Nephron progenitor cell (in vitro differentiated cells): ENCODE measurements at regions not wholly inside any gene's neighbourhood (a gene's known extent, or its start where the extent isn't known, plus 50 kb on each side); places are given as distances from the start of the nearest gene placed in this dataset.

Source experiments
- DNase-seq: peaks from one replicate; pipeline ENCODE4 v3.0.0; 2021
- H3K27ac Mint-ChIP-seq: 2 replicates; pipeline ENCODE4 v1.8.0; 2021; ENCODE audit warnings: mild to moderate bottlenecking, moderate library complexity, mixed read lengths
- H3K27me3 Mint-ChIP-seq: 2 replicates; pipeline ENCODE4 v1.8.0; 2021; ENCODE audit warnings: mild to moderate bottlenecking, low read depth, mixed read lengths; ENCODE audit not compliant: poor library complexity
- H3K36me3 Mint-ChIP-seq: 2 replicates; pipeline ENCODE4 v1.8.0; 2021; ENCODE audit warnings: low read depth, mixed read lengths
- H3K4me1 Mint-ChIP-seq: 2 replicates; pipeline ENCODE4 v1.8.0; 2021; ENCODE audit warnings: mixed read lengths
- H3K4me3 Mint-ChIP-seq: 2 replicates; pipeline ENCODE4 v1.8.0; 2021; ENCODE audit warnings: mild to moderate bottlenecking, moderate library complexity, mixed read lengths
- H3K9me3 Mint-ChIP-seq: 2 replicates; pipeline ENCODE4 v1.8.0; 2021; ENCODE audit warnings: mild to moderate bottlenecking, moderate library complexity, mixed read lengths
- TF ChIP-seq, protein P1 (sequence below): fragments of 200-600 bp; sonication (generic); IDR thresholded peaks from 2 replicates; pipeline ENCODE4 v1.5.0; 2021; ENCODE audit warnings: antibody characterized with exemption

- H3K9me3 Mint-ChIP-seq: no peaks in the 10 kb centered on the region
- H3K4me1 Mint-ChIP-seq: no peaks in the 10 kb centered on the region
- H3K36me3 Mint-ChIP-seq: no peaks in the 10 kb centered on the region
- no peak overlapping the region for H3K27ac Mint-ChIP-seq
- H3K4me3 Mint-ChIP-seq: no peak overlapping the region
- H3K27me3 Mint-ChIP-seq: no peaks in the 10 kb centered on the region
- TF ChIP-seq, protein P1, sequence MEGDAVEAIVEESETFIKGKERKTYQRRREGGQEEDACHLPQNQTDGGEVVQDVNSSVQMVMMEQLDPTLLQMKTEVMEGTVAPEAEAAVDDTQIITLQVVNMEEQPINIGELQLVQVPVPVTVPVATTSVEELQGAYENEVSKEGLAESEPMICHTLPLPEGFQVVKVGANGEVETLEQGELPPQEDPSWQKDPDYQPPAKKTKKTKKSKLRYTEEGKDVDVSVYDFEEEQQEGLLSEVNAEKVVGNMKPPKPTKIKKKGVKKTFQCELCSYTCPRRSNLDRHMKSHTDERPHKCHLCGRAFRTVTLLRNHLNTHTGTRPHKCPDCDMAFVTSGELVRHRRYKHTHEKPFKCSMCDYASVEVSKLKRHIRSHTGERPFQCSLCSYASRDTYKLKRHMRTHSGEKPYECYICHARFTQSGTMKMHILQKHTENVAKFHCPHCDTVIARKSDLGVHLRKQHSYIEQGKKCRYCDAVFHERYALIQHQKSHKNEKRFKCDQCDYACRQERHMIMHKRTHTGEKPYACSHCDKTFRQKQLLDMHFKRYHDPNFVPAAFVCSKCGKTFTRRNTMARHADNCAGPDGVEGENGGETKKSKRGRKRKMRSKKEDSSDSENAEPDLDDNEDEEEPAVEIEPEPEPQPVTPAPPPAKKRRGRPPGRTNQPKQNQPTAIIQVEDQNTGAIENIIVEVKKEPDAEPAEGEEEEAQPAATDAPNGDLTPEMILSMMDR: no peak
- no peak for DNase-seq
Observed at GRCh38 chr5:53361708-53362107, 118.7 kb upstream of the FST start.

GRCh38 chr5:53362521-53362941 lies 117.9 kb upstream of the FST start:
- Mint-ChIP-seq H3K9me3 (no peaks in the 10 kb centered on the region), H3K4me3 (no peak overlapping the region)
- DNase-seq: no peak

DNA sequence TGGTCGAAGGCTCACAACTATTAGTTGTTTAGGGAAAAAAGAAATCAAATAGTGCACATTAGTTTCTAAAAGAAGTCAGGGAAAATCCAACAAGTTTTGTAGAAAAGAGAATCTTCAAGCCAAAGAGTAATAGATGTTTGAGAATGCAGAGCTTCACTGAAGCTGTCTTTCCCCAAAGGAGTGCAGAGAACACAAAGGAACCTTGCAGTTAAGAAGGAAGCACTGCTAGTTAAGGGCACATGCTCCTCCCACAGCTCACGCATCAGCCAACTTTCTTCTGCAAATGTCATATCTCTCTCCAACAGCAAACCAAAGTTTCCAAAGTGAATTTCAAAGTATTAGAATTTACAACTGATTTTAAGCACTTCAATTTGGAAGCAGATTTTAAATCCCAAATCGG lies 116.4 kb upstream of the FST start:
- Mint-ChIP-seq H3K36me3 (no peaks in the 10 kb centered on the region), H3K4me3 (no peak overlapping the region), H3K27me3 (no peaks in the 10 kb centered on the region), H3K4me1 (peaks cover 7% of the 10 kb centered on the region), H3K27ac (no peak overlapping the region), H3K9me3 (no peaks in the 10 kb centered on the region)
- DNase-seq: no peak
- TF ChIP-seq, protein P1: no peak

More at GRCh38 chr5:53362521-53362941, 117.9 kb upstream of the FST start:
- H3K27ac Mint-ChIP-seq: no peak overlapping the region
- no peaks in the 10 kb centered on the region for H3K4me1 Mint-ChIP-seq
- TF ChIP-seq, protein P1: no peak
- no peaks in the 10 kb centered on the region for H3K36me3 Mint-ChIP-seq
- H3K27me3 Mint-ChIP-seq: no peaks in the 10 kb centered on the region

DNA sequence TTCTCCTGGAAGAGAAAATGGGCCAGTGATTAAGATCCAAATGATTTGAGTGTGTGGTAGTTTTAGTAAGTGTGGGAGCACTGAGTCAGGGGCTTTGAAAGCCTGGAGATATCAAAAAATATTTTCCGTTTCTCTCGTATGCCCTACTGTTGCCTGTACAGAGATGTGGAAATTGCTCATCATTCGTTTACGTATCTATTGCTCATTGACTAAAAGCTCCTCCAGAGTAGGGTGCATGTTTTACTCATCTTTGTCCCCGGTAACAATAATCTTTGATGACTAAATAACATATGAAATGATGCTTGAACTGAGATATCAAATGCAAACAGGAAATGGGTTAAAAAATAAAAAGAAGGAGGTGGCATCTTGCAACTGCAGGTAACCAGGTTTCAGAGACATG lies 114.2 kb upstream of the FST start:
- peaks cover 7% of the 10 kb centered on the region for H3K9me3 Mint-ChIP-seq
- peaks cover 7% of the 10 kb centered on the region for H3K4me1 Mint-ChIP-seq
- H3K36me3 Mint-ChIP-seq: no peaks in the 10 kb centered on the region
- DNase-seq: no peak
- H3K4me3 Mint-ChIP-seq: no peak overlapping the region
- TF ChIP-seq, protein P1: no peak
- H3K27ac Mint-ChIP-seq: no peak overlapping the region
- no peaks in the 10 kb centered on the region for H3K27me3 Mint-ChIP-seq

DNA sequence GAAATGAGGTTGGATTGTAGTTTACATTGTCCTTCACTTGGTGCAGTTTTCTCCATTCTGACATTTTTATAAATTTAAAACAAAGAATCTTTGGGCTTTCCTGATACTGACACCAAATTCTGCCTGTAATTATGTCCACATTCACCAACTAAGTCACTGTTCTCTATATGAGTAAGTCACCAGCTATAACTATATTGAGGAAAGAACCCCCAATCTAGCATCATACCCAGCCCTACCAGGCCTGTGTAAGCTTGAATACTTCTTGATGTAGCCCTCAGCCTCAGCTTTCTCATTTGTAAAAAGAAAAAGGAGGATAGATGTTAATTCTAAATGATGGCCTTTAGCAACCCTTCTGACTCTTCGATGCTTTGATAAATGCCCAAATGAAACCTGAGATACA lies 112.7 kb upstream of the FST start:
- peaks cover 7% of the 10 kb centered on the region for H3K4me1 Mint-ChIP-seq
- H3K9me3 Mint-ChIP-seq: peaks cover 11% of the 10 kb centered on the region
- no peak for DNase-seq
- H3K27me3 Mint-ChIP-seq: no peaks in the 10 kb centered on the region
- no peaks in the 10 kb centered on the region for H3K36me3 Mint-ChIP-seq
- TF ChIP-seq, protein P1: no peak
- H3K27ac Mint-ChIP-seq: no peak overlapping the region
- H3K4me3 Mint-ChIP-seq: no peak overlapping the region

DNA sequence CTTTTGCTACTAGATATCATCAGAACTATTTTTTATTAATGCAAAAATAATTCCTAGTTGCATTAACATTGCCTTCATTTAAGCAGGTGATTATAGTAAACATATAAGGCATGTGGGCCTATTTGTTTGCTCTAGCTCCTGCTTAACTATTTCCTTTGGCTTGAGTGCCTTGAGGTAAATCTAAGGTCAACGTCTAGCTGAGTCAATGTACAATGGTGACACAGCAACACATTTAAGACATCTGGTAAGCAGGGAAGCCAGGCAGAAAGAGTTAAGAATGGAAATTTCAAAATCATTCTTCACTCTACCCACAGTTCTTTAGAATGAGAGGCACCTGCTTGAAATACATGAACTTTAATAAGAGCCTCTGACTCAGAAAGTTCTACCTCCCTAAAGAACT lies 111.9 kb upstream of the FST start:
- no peak overlapping the region for H3K27ac Mint-ChIP-seq
- no peaks in the 10 kb centered on the region for H3K27me3 Mint-ChIP-seq
- no peaks in the 10 kb centered on the region for H3K36me3 Mint-ChIP-seq
- no peak for DNase-seq
- no peak overlapping the region for H3K4me3 Mint-ChIP-seq
- H3K9me3 Mint-ChIP-seq: peaks cover 11% of the 10 kb centered on the region
- peaks cover 7% of the 10 kb centered on the region for H3K4me1 Mint-ChIP-seq
- TF ChIP-seq, protein P1: no peak
